HL-60 (cell line): ENCODE measurements at regions not wholly inside any gene's neighbourhood (a gene's known extent, or its start where the extent isn't known, plus 50 kb on each side); places are given as distances from the start of the nearest gene placed in this dataset.

Experiments used
- DNase-seq, 2 experiments: peaks; one replicate each; pipeline ENCODE4 v3.0.0-alpha.2; 2010 to 2020; ENCODE audit warnings: low read depth in 1 of 2, low spot score in 1 of 2
- H3K27ac ChIP-seq: fragments of 250-450 bp; sonication (Bioruptor Pico); replicated peaks from 2 replicates; pipeline ENCODE4 v1.5.1; 2020; ENCODE audit warnings: mild to moderate bottlenecking, moderate library complexity
- H3K27me3 ChIP-seq: fragments of 250-450 bp; sonication (Bioruptor Pico); 2 replicates; pipeline ENCODE4 v1.5.1; 2021; ENCODE audit warnings: mild to moderate bottlenecking, moderate library complexity; ENCODE audit not compliant: insufficient read depth, poor library complexity, severe bottlenecking
- H3K4me3 ChIP-seq: replicated peaks from 2 replicates; pipeline ENCODE4 v1.5.1; 2011; ENCODE audit warnings: mild to moderate bottlenecking, control low read depth, low read length; ENCODE audit not compliant: insufficient read depth
- CTCF ChIP-seq: IDR thresholded peaks from one replicate; pipeline ENCODE4 v1.5.1; 2011; ENCODE audit warnings: low read length, control low read depth, inconsistent platforms; ENCODE audit not compliant: insufficient read depth
- GABPA ChIP-seq: IDR thresholded peaks from 2 replicates; pipeline ENCODE4 v1.6.1; 2012; ENCODE audit warnings: low read depth
- POLR2AphosphoS5 ChIP-seq: IDR thresholded peaks from 2 replicates; pipeline ENCODE4 v1.6.1; 2012; ENCODE audit warnings: low read depth
- SPI1 ChIP-seq: IDR thresholded peaks from 2 replicates; pipeline ENCODE4 v1.6.1; 2012; ENCODE audit warnings: low read depth, mild to moderate bottlenecking, borderline replicate concordance
- TF ChIP-seq, protein P1 (sequence below): IDR thresholded peaks from 2 replicates; pipeline ENCODE4 v1.6.1; 2012; ENCODE audit warnings: low read depth; ENCODE audit not compliant: insufficient replicate concordance

DNA sequence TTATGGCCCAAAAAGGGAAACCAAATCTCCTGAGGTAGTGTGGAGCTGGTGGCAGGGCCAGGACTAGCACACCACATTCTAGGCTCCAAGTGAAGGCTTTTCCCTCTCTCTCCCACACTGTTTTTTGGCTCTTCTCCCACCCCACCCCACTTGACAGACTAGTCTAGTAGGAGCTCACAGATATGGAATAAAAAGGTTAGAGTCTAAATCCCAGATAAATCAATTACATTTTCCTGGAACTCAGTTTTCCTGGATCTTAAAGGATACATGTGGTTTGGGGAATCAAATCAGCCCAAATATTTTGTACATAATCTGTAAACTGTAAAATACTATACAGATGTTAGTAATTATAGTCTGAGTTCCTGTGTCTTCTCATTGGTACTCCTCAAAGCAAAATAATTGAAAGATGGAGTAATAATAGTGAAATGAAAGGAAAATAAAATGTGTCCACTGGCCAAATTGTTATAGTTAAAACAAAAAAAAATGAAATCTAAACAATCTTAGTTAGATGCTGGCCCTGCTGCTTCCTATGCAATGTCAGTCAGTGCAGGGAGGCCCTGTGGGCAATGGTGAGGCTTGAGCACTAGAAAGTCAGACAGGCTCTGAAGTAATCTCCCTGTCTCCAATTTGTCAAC is 370.4 kb upstream of the CPEB2 start:
- TF ChIP-seq SPI1 (no peak), CTCF (no peak), GABPA (no peak), POLR2AphosphoS5 (no peak)
- TF ChIP-seq, protein P1, sequence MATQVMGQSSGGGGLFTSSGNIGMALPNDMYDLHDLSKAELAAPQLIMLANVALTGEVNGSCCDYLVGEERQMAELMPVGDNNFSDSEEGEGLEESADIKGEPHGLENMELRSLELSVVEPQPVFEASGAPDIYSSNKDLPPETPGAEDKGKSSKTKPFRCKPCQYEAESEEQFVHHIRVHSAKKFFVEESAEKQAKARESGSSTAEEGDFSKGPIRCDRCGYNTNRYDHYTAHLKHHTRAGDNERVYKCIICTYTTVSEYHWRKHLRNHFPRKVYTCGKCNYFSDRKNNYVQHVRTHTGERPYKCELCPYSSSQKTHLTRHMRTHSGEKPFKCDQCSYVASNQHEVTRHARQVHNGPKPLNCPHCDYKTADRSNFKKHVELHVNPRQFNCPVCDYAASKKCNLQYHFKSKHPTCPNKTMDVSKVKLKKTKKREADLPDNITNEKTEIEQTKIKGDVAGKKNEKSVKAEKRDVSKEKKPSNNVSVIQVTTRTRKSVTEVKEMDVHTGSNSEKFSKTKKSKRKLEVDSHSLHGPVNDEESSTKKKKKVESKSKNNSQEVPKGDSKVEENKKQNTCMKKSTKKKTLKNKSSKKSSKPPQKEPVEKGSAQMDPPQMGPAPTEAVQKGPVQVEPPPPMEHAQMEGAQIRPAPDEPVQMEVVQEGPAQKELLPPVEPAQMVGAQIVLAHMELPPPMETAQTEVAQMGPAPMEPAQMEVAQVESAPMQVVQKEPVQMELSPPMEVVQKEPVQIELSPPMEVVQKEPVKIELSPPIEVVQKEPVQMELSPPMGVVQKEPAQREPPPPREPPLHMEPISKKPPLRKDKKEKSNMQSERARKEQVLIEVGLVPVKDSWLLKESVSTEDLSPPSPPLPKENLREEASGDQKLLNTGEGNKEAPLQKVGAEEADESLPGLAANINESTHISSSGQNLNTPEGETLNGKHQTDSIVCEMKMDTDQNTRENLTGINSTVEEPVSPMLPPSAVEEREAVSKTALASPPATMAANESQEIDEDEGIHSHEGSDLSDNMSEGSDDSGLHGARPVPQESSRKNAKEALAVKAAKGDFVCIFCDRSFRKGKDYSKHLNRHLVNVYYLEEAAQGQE = no peak
- no peak overlapping the region for H3K4me3 ChIP-seq
- no peaks in the 10 kb centered on the region for H3K27me3 ChIP-seq
- no peak for DNase-seq
- no peak overlapping the region for H3K27ac ChIP-seq

DNA sequence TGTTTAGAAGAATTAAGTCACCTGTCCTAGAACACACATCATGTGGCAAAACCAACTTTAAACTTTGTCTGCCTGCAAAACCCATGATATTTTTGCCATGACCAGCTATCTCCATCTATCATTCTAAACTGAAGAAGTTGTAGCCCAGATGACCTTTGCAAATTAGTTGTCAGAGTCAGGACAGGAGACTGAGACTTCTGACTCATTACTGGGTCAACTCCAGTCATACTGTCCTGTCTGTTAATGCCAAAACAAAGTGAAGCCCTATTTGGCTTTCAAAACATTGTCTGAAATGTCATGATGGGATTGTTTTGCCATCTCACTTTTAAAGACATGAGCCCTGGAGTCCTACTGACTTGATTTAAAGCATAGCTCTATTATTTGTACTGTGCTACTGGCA is 365.7 kb upstream of the CPEB2 start:
- Histone ChIP-seq H3K27ac (no peak overlapping the region), H3K4me3 (no peak overlapping the region), H3K27me3 (no peaks in the 10 kb centered on the region)
- TF ChIP-seq SPI1 (no peak), CTCF (no peak), POLR2AphosphoS5 (no peak), GABPA (no peak)
- TF ChIP-seq, protein P1 = no peak
- no peak for DNase-seq

DNA sequence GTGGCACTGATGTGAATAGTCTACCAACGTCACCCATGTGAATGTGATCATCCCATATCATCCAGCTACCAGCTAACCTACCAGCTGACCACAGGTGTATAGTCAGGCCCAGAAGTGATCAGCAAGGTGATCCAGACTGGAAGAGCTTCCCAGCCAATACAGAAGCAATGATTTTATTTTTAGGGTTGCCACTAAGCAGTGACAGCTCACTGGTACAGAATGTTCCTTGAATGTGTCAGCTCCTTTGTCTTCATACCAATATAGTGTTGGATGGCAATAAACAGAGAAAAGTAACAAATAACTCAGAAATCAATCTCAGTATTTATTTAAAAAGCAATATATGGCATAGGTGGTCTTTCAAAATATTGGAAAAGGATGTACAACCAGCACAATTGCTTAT is 361.8 kb upstream of the CPEB2 start:
- H3K27ac ChIP-seq = no peak overlapping the region
- TF ChIP-seq, protein P1 = no peak
- TF ChIP-seq POLR2AphosphoS5 (no peak), GABPA (no peak), SPI1 (no peak), CTCF (no peak)
- H3K4me3 ChIP-seq = no peak overlapping the region
- DNase-seq = no peak
- no peaks in the 10 kb centered on the region for H3K27me3 ChIP-seq
